IMR-90 (cell line): ENCODE measurements at regions not wholly inside any gene's neighbourhood (a gene's known extent, or its start where the extent isn't known, plus 50 kb on each side); places are given as distances from the start of the nearest gene placed in this dataset.

Experiments used
- ATAC-seq: fragments of 200-7000 bp; cut with Tn5 transposase; 2 replicates; pipeline ENCODE4 v1.9.1; 2020; ENCODE audit warnings: low read depth, mild to moderate bottlenecking, moderate library complexity
- BruUV-seq: library from RNA; stranded (reverse); fragments of 400-500 nt; replicated peaks from 2 replicates; lab custom pipeline; 2021; lab: Mats Ljungman, UMichigan
- CTCF ChIA-PET: fragments of 300-600 bp; formaldehyde crosslinking; extraction: SDS; loops from one replicate; lab custom pipeline; 2021; ENCODE audit warnings: antibody characterized with exemption; lab: Yijun Ruan, JAX
- POLR2A ChIA-PET: fragments of 300-600 bp; sonication (Branson Sonifier 250); formaldehyde crosslinking; loops from one replicate; lab custom pipeline; 2022; ENCODE audit warnings: antibody characterized with exemption; ENCODE audit not compliant: unreplicated experiment; lab: Charles Lee
- DNase-seq: peaks from one replicate; pipeline ENCODE4 v3.0.0; 2013
- H2AFZ ChIP-seq: replicated peaks from 2 replicates; pipeline ENCODE3; 2013; ENCODE audit warnings: low read length, mild to moderate bottlenecking; ENCODE audit not compliant: poor library complexity
- H2AK5ac ChIP-seq: 2 replicates; pipeline ENCODE4 v1.6.1; 2013; ENCODE audit warnings: low read depth, low read length, inconsistent platforms
- H2AK9ac ChIP-seq: replicated peaks from 2 replicates; pipeline ENCODE3; 2013; ENCODE audit warnings: mild to moderate bottlenecking, low read depth, low read length, moderate library complexity; ENCODE audit not compliant: poor library complexity
- H2BK120ac ChIP-seq: 2 replicates; pipeline ENCODE4 v1.6.1; 2013; ENCODE audit warnings: low read depth, low read length, inconsistent platforms
- H2BK15ac ChIP-seq: 3 replicates; pipeline ENCODE4 v1.6.1; 2013; ENCODE audit warnings: low read depth, low read length, inconsistent platforms
- H2BK20ac ChIP-seq: 2 replicates; pipeline ENCODE4 v1.6.1; 2013; ENCODE audit warnings: low read depth, mild to moderate bottlenecking, inconsistent platforms, low read length, moderate library complexity
- H2BK5ac ChIP-seq: 2 replicates; pipeline ENCODE4 v1.6.1; 2013; ENCODE audit warnings: mild to moderate bottlenecking, low read depth, low read length, inconsistent platforms; ENCODE audit not compliant: poor library complexity, severe bottlenecking
- H3K14ac ChIP-seq: replicated peaks from 2 replicates; pipeline ENCODE4 v1.6.1; 2013; ENCODE audit warnings: low read depth, low read length, inconsistent platforms
- H3K18ac ChIP-seq: 2 replicates; pipeline ENCODE4 v1.6.1; 2013; ENCODE audit warnings: low read depth, low read length, control low read depth
- H3K23ac ChIP-seq: 2 replicates; pipeline ENCODE4 v1.6.1; 2013; ENCODE audit warnings: low read depth, low read length, inconsistent platforms
- H3K27ac ChIP-seq: 2 replicates; pipeline ENCODE4 v1.5.1; 2013; ENCODE audit warnings: mild to moderate bottlenecking, control low read depth, low read length; ENCODE audit not compliant: insufficient read depth
- H3K27me3 ChIP-seq: 2 replicates; pipeline ENCODE4 v1.6.1; 2013; ENCODE audit warnings: low read length; ENCODE audit not compliant: control insufficient read depth, insufficient read depth
- H3K36me3 ChIP-seq: 2 replicates; pipeline ENCODE4 v1.6.1; 2013; ENCODE audit warnings: low read length, mixed read lengths; ENCODE audit not compliant: control insufficient read depth, insufficient read depth
- H3K4ac ChIP-seq: 2 replicates; pipeline ENCODE4 v1.6.1; 2013; ENCODE audit warnings: low read depth, low read length, inconsistent platforms
- H3K4me1 ChIP-seq: 2 replicates; pipeline ENCODE4 v1.6.1; 2013; ENCODE audit warnings: low read length, mixed read lengths; ENCODE audit not compliant: control insufficient read depth, insufficient read depth
- H3K4me2 ChIP-seq: 2 replicates; pipeline ENCODE4 v1.6.1; 2013; ENCODE audit warnings: low read depth, mild to moderate bottlenecking, control low read depth, low read length, moderate library complexity
- H3K4me3 ChIP-seq: 2 replicates; pipeline ENCODE4 v1.5.1; 2013; ENCODE audit warnings: low read depth, mild to moderate bottlenecking, control low read depth, low read length, moderate library complexity; ENCODE audit not compliant: insufficient read depth
- H3K56ac ChIP-seq: 2 replicates; pipeline ENCODE4 v1.6.1; 2013; ENCODE audit warnings: low read length, inconsistent platforms; ENCODE audit not compliant: insufficient read depth; ENCODE audit errors: extremely low read depth
- H3K79me1 ChIP-seq, 2 experiments: 2 replicates each; pipeline ENCODE4 v1.6.1; 2013; ENCODE audit warnings: low read length in 2 of 2, inconsistent platforms in 1 of 2, low read depth in 1 of 2
- H3K9ac ChIP-seq: 2 replicates; pipeline ENCODE4 v1.6.1; 2013; ENCODE audit warnings: low read depth, low read length, control low read depth
- H3K9me1 ChIP-seq: 2 replicates; pipeline ENCODE4 v1.6.1; 2013; ENCODE audit warnings: low read length, inconsistent platforms; ENCODE audit not compliant: insufficient read depth
- H3K9me3 ChIP-seq: 2 replicates; pipeline ENCODE4 v1.6.1; 2013; ENCODE audit warnings: low read length; ENCODE audit not compliant: control insufficient read depth, insufficient read depth
- H4K20me1 ChIP-seq: 2 replicates; pipeline ENCODE4 v1.6.1; 2013; ENCODE audit warnings: low read length, inconsistent platforms; ENCODE audit not compliant: insufficient read depth
- H4K5ac ChIP-seq: 2 replicates; pipeline ENCODE4 v1.6.1; 2013; ENCODE audit warnings: mild to moderate bottlenecking, low read depth, low read length, control low read depth
- H4K8ac ChIP-seq, 2 experiments: 2 replicates each; pipeline ENCODE4 v1.6.1; 2013; ENCODE audit warnings: low read depth in 2 of 2, low read length in 2 of 2, control low read depth in 1 of 2, inconsistent platforms in 1 of 2
- H4K91ac ChIP-seq: 2 replicates; pipeline ENCODE4 v1.6.1; 2013; ENCODE audit warnings: low read depth, low read length, inconsistent platforms; ENCODE audit not compliant: insufficient read depth
- BHLHE40 ChIP-seq: fragments of 150-350 bp; IDR thresholded peaks from 2 replicates; pipeline ENCODE4 v1.6.1; 2016; ENCODE audit warnings: mild to moderate bottlenecking, low read depth, low read length
- CEBPB ChIP-seq: IDR thresholded peaks from 2 replicates; pipeline ENCODE4 v1.6.1; 2012; ENCODE audit warnings: low read depth, low read length, improper control_type of control experiment
- CHD1 ChIP-seq: IDR thresholded peaks from 2 replicates; pipeline ENCODE4 v1.6.1; 2012; ENCODE audit warnings: low read depth, low read length, improper control_type of control experiment
- CTCF ChIP-seq: conservative IDR thresholded peaks from 2 replicates; pipeline ENCODE4 v1.5.1; 2012; ENCODE audit warnings: mild to moderate bottlenecking, low read depth, low read length, improper control_type of control experiment
- ELK1 ChIP-seq: fragments of 150-350 bp; IDR thresholded peaks from 2 replicates; pipeline ENCODE4 v1.6.1; 2016; ENCODE audit warnings: low read depth, mild to moderate bottlenecking, low read length, moderate library complexity, borderline replicate concordance
- FOS ChIP-seq: fragments of 150-350 bp; IDR thresholded peaks from 2 replicates; pipeline ENCODE4 v1.6.1; 2016; ENCODE audit warnings: low read depth, low read length
- MAFK ChIP-seq: IDR thresholded peaks from 2 replicates; pipeline ENCODE4 v1.6.1; 2012; ENCODE audit warnings: low read depth, low read length, improper control_type of control experiment
- MAZ ChIP-seq: IDR thresholded peaks from 2 replicates; pipeline ENCODE4 v1.6.1; 2012; ENCODE audit warnings: low read depth, mild to moderate bottlenecking, low read length, improper control_type of control experiment, moderate library complexity, borderline replicate concordance
- MXI1 ChIP-seq: IDR thresholded peaks from 2 replicates; pipeline ENCODE4 v1.6.1; 2012; ENCODE audit warnings: low read depth, mild to moderate bottlenecking, low read length, moderate library complexity, borderline replicate concordance
- NFE2L2 ChIP-seq: fragments of 150-350 bp; IDR thresholded peaks from 2 replicates; pipeline ENCODE4 v1.6.1; 2016; ENCODE audit warnings: low read depth, mild to moderate bottlenecking, low read length
- POLR2A ChIP-seq: IDR thresholded peaks from 2 replicates; pipeline ENCODE4 v1.6.1; 2012; ENCODE audit warnings: mild to moderate bottlenecking, low read depth, low read length
- RAD21 ChIP-seq: IDR thresholded peaks from 2 replicates; pipeline ENCODE4 v1.6.1; 2012; ENCODE audit warnings: low read length, improper control_type of control experiment
- RCOR1 ChIP-seq: IDR thresholded peaks from 2 replicates; pipeline ENCODE4 v1.6.1; 2012; ENCODE audit warnings: mild to moderate bottlenecking, low read length, improper control_type of control experiment; ENCODE audit not compliant: insufficient replicate concordance
- RFX5 ChIP-seq: IDR thresholded peaks from 2 replicates; pipeline ENCODE4 v1.8.0; 2012; ENCODE audit warnings: low read depth, mild to moderate bottlenecking, low read length, moderate library complexity
- SMC3 ChIP-seq: fragments of 150-350 bp; IDR thresholded peaks from 2 replicates; pipeline ENCODE4 v1.6.1; 2016; ENCODE audit warnings: low read depth, mild to moderate bottlenecking, antibody characterized with exemption, low read length, moderate library complexity
- USF2 ChIP-seq: fragments of 150-350 bp; IDR thresholded peaks from 2 replicates; pipeline ENCODE4 v1.6.1; 2017; ENCODE audit warnings: mild to moderate bottlenecking, antibody characterized with exemption, low read length, low read depth
- WGBS, 2 experiments: methylation state at CpG; one replicate each; pipeline versions ENCODE4 v1.1.5 to v1.1.7; 2013; ENCODE audit warnings: missing lambda C conversion rate in 2 of 2; ENCODE audit not compliant: insufficient read length in 1 of 2; ENCODE audit errors: extremely low coverage in 2 of 2; 5-methylcytosine and 5-hydroxymethylcytosine counted together
- dilution Hi-C: fragments of 300-500 bp; cut with HindIII; formaldehyde crosslinking; loops from one replicate; pipeline ENCODE4 v1.14.3; 2018; ENCODE audit warnings: low sequenced_read_pairs; ENCODE audit not compliant: unreplicated experiment
- in situ Hi-C: fragments of 300-500 bp; cut with MboI; formaldehyde crosslinking; loops from 3 replicates; pipeline ENCODE4 v1.14.3; 2019; ENCODE audit warnings: low sequenced_read_pairs, inconsistent platforms, mixed read lengths
- intact Hi-C: fragments of 100-400 bp; cut with micrococcal nuclease; formaldehyde crosslinking; loops from 2 replicates; pipeline ENCODE4 v1.10.0; 2022

- CTCF ChIA-PET: no interaction called here
- dilution Hi-C loops: no loop called here
- BruUV-seq: no TSS peak
These were observed 367.7 kb upstream of the DPYD start for GRCh38 chr1:98288494-98288893.

More at GRCh38 chr1:98288494-98288893, 367.7 kb upstream of the DPYD start:
- Histone ChIP-seq H4K20me1 (no peaks in the 10 kb centered on the region), H2BK5ac (no peak overlapping the region), H3K36me3 (no peaks in the 10 kb centered on the region), H3K4ac (no peak overlapping the region), H2AK5ac (no peak overlapping the region), H2AFZ (no peak overlapping the region), H4K91ac (no peak overlapping the region), H3K23ac (no peak overlapping the region), H3K9me3 (no peaks in the 10 kb centered on the region), H3K4me2 (no peak overlapping the region), H2BK20ac (no peak overlapping the region), H4K5ac (no peak overlapping the region), H3K4me3 (no peak overlapping the region), H3K79me1 (no peaks in the 10 kb centered on the region), H3K18ac (no peak overlapping the region), H2BK15ac (no peak overlapping the region), H3K27ac (no peak overlapping the region), H4K8ac (no peak overlapping the region), H3K14ac (no peak overlapping the region), H2BK120ac (no peak overlapping the region), H3K4me1 (no peaks in the 10 kb centered on the region), H2AK9ac (no peak overlapping the region), H3K27me3 (no peaks in the 10 kb centered on the region), H3K9me1 (no peaks in the 10 kb centered on the region), H3K9ac (no peak overlapping the region), H3K56ac (no peak overlapping the region)
- TF ChIP-seq RCOR1 (no peak), USF2 (no peak), ELK1 (no peak), CTCF (no peak), CHD1 (no peak), MAZ (no peak), FOS (no peak), POLR2A (no peak), SMC3 (no peak), BHLHE40 (no peak), CEBPB (no peak), MXI1 (no peak), RAD21 (no peak), NFE2L2 (no peak), RFX5 (no peak), MAFK (no peak)
- no peak for ATAC-seq
- in situ Hi-C loops: no loop called here
- POLR2A ChIA-PET: no interaction called here
- DNase-seq: no peak
- WGBS, 2 experiments: no CpG with 5 or more reads among the region's 2 CpGs
- intact Hi-C loops: no loop called here
